Transverse colon (tissue), 4 donors: ENCODE measurements at regions not wholly inside any gene's neighbourhood (a gene's known extent, or its start where the extent isn't known, plus 50 kb on each side); places are given as distances from the start of the nearest gene placed in this dataset.

Source experiments
- CTCF ChIP-seq, 5 experiments: fragments of 200-600 bp in 3 of 5; fragments of 450-650 bp in 2 of 5; sonication (generic) in 3 of 5; IDR thresholded peaks; 1 replicate in 2 of 5; 2 replicates in 3 of 5; pipeline ENCODE4 v1.5.1; 2016 to 2017; ENCODE audit warnings: antibody characterized with exemption in 5 of 5, inconsistent platforms in 3 of 5, mild to moderate bottlenecking in 2 of 5, moderate library complexity in 1 of 5
- EP300 ChIP-seq: sonication (generic); formaldehyde crosslinking; IDR thresholded peaks from one replicate; pipeline ENCODE4 v1.6.1; 2017; ENCODE audit warnings: antibody characterized with exemption, low read depth
- POLR2A ChIP-seq: fragments of 450-650 bp; IDR thresholded peaks from one replicate; pipeline ENCODE4 v1.6.1; 2016; ENCODE audit warnings: antibody characterized with exemption, mild to moderate bottlenecking, moderate library complexity
- POLR2AphosphoS5 ChIP-seq, 3 donors: sonication (generic); formaldehyde crosslinking; IDR thresholded peaks; one replicate each; pipeline ENCODE4 v1.6.1; 2016; ENCODE audit warnings: antibody characterized with exemption in 3 of 3

DNA sequence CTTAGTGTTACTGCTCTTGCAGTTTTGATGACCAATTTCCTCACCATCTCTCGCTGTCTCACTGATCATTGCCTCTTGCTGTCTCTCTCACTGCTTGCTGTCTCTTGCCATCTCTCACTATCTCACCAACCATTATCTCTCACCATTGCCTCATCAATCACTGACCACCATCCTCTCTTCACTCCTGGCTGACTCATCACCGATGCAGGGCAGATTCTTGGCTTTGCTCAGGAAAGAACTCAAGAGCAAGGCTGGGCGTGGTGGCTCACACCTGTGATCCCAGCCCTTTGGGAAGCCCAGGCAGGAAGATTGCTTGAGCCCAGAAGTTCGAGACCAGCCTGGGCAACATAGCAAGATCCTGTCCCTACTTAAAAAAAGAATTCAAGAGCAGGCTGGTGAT is 66.3 kb upstream of the SYN3 start:
- no peak for TF ChIP-seq POLR2A
- no peak for TF ChIP-seq CTCF (IDR thresholded peaks at IDR 0.05)
- no peak for TF ChIP-seq POLR2AphosphoS5 (IDR thresholded peaks at IDR 0.05)
- no peak for TF ChIP-seq EP300
